ENCODE measurements at regions not wholly inside any gene's neighbourhood (a gene's known extent, or its start where the extent isn't known, plus 50 kb on each side); places are given as distances from the start of the nearest gene placed in this dataset.

GRCh38 chr1:68551459-68551858 lies 54.6 kb upstream of the DEPDC1 start:
- DNase-seq: no peak

- DNase-seq: no peak
Measured at GRCh38 chr1:68558321-68559026, 61.6 kb upstream of the DEPDC1 start.

DNA sequence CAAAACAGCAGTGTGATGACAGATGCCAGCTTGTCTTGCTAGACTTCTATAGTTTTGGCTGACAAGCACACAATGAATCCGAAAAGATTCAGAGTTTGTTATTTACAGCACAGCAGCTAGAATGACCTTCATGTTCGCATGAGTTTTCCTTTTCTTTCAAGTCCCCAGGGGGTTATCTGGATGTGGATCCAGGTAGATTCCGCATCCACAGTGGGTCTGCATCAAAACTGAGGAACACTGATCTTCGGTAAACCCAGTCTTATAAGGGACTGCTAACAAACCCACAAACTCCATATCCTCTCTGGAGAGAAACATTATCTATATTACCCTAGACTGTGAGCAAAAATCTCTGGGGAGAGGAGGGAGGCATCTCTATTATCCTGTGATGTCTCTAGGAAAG lies 69.0 kb upstream of the DEPDC1 start:
- no peak for DNase-seq

DNA sequence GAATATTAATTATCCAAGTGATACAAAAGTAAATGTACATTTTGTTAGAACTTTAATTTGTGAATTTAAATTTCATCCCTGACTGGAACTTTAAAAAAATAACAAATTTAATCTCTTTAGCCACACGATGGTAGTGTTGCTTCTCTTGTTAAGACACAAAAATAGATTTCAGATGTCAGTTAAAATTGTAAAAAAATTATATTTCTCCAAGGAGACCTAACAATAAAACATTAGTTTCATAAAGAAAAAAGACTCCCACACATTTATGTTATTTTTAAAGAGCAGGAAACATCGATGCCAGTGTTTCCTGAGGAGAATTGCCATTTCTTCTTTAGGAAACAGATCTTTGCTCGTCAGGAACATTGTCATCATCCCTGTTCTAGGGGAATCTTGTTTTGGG lies 74.0 kb upstream of the DEPDC1 start:
- DNase-seq: no peak

DNA sequence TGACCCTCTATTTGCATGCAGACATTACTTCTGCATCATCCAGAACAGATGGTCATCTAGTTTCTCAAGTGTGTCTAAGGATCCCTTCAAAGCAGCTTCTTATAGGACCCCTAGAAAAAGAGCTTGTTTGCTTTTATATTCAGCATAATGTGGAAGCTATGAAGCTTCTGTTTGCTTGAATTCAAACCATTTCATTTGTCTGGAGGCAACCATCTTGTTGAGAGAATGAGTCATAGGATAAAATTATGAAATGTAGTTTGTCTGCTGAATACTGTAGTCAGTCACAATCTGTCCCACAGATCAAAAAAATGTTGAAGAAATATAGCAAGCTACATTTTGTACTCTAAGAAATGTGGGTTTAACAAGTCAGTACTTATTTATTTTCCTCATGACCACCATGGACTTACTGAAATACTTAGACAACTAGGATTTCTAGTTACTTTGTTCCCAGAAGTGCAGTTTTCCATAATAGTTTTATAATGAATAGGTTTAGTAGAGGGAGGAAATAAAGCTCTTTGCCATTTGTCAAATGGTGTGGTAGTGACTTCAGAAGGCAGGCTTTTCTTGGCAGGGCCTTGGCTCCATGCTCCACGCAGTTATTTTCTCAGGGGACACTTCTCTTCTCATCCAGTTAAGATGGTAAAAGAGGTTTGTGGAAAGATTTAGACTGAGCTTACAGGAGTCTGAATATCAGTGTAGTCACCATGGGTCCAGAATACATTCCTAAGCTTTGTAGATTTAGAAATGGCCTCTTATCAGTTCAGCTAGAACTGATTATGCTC lies 74.8 kb upstream of the DEPDC1 start:
- DNase-seq: no peak

DNA sequence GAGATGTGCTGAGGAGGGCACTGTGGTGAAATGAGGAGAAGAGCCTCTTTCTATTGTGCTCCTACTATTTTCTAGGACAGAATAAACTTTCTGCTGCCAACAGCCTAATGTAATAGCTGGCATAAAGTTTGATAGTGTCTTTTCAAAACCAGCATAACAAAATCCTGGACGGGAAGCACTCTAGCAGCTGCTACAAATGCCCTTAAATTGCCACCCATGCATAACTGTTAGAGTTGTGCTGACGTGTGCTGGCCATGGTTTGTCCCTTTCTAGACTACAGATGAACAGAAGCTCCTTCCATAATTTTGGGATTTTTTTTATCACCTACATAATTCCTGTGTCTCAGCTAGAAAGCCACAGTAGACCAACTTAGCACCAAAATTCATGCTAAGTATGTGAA lies 88.5 kb upstream of the DEPDC1 start:
- no peak for DNase-seq

DNA sequence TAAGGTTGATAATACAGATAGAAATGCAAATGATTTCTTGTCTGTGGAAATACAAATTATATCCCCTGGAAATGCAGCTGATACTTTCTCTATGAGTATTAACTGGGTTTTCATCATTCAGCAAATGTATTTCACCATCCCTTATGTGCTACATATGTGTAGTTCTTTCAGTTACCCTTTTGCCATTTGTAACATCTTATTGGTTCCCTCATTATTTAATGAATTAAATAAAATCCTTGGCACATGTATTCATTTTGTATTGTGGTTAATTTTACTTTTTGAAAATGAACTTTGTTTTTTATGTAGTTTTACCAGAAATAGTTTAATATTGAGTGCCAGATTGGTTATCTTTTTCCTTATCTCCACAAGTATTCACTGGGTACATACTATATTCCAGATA lies 89.9 kb upstream of the DEPDC1 start:
- DNase-seq: no peak

DNA sequence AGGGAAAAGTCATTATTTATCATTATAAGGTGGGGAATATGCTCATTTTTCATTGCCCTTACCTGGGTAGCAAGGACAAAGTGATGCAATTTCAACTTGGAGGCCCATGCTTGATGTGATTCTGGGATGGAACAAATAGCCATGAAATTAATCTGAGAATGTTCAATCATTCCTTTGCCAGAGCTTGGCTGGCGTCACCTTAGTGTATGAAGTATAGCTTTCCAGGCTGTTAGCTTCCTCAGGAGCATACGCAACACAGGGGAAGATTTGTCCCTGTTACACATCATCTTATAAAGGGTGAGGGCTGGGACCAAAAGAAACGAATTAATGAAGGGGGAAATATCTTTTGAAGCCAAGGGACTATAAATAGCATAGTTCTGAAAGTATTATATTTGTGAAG lies 91.4 kb upstream of the DEPDC1 start:
- no peak for DNase-seq

DNA sequence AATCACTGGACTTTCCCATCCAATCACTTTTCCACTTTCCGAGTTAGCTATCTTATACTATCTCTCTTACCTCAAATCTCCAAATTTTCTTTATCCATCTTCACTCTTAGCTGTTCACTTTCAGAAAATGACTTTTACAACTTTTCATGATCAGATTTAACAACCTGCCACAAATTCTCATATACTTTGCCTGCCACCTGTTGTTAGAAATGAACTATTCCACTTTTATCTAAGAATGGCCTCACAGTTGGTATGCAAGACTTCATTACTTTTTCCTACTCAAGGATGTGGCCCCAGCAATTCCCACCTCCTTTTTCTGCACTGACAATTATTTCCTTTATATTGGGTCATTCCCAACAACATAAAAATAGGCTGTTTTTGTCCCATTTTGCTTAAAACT lies 93.6 kb upstream of the DEPDC1 start:
- DNase-seq: no peak

DNA sequence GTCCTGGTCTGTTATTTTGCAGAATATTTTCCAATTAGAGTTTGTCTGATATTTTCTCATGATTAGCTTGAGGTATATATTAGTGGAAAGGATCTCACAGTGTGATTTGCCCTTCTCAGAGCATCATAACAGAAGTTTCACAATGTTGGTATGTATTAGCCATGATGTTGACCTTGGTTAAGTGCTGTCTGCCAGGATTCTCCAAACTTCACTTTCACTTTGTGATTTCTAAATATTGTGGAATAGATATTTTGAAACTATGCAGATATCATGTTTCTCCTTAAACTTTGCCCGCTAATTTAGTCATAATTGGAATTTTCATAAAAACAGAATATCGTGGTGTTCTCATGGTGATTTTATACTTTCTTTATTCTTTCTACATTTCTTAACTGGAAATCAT lies 98.0 kb upstream of the DEPDC1 start:
- no peak for DNase-seq

DNA sequence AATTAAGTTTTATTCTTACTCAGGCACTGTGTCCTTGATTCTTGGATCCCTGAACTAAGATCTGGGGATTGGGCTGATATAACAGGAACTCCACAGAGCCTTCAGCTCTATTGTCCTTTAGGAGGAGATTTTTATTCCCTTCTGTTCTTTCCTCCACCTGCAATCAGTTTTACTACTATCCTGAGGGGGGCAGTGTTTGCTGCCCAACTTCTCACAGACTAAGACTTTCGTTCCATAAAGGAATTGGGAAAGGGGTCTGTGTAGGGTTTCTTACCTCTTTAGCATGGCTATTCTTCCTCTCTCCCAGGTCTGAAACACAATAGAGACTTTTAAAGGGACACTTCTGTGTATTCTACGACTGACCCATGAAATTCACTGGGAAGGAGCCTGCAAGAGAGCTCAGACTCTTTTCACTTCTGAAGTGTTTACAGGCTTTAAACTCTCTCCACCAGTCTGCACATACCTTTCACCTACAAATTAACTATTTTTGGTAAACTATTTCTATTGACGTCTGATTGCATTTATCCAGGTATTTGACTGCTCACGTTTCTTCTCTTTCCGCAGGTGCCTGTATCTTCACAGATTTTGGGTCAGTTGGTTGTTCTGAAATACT lies 103.3 kb upstream of the DEPDC1 start:
- DNase-seq: no peak

DNA sequence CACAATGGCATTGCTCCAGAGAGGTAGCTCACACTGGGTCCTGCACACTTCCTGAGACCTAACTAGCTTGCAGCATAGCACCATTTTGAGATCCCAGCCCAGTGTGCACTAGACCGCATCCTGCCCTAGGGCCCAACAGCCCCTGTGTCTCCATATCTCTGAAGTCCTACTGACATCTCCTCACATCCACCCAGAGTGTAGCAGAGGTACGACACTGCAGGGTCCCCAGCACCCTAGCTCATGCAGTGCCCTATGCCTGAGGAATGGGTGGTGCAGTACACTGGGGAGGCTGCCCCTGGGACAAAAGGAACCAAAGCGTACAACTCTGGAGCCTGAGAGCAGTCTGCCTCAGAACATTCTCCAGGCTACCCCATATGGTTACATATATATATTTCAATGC lies 111.4 kb upstream of the DEPDC1 start:
- no peak for DNase-seq

DNA sequence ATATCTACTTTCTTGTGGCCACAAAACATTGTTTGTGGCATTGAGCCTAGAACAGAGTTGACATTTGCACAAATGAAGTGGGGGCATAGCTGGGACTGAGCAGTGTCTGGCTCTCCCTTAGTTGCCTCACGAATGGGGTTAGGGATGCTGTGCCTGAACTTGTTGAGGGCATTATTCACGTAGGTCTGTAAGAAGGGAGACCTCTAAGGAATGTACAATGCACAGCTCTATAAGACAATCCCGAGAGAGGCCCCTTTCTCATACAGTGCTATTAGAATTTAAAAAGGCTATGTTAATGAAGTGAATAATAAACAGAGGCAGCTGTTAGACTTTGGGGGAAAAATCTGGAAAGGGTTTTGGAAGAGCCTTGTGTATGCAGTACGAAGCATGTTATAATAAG lies 118.4 kb upstream of the DEPDC1 start:
- no peak for DNase-seq

DNA sequence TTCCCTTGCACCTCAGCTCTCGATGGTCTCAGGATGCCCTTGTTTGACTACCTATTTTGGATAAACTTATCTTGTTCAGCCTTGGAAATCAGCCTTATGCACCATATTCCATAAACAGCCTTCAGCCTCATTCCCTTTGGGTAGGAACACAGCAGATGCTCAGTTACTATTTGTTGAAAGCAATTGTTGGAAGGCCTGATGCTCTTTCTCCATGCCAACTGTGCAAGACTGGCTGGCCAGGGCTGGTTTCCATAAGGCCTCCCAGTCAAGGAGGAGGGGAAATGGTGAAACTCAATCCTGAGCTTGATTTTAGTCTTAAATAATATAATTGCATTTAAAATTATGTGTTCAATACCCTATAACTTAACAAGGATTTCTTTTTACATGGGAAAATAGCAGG lies 121.1 kb upstream of the DEPDC1 start:
- DNase-seq: no peak

DNA sequence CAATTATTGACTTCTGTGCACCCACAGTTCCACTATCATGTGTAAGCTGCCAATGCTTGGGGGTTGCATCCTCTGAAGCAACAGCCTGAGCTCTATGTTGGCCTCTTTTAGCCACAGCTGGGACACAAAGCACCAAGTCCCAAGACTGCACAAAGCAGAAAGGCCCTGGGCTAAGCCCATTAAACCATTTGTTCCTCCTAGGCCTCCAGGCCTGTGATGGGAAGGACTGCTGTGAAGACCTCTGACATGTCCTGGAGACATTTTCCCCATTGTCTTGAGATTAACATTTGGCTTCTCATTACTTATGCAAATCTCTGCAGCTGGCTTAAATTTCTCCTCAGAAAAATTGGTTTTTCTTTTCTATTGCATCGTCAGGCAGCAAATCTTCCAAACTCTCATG lies 123.7 kb upstream of the DEPDC1 start:
- no peak for DNase-seq

GRCh38 chr1:68623700-68624099 lies 126.8 kb upstream of the DEPDC1 start:
- DNase-seq: no peak

DNA sequence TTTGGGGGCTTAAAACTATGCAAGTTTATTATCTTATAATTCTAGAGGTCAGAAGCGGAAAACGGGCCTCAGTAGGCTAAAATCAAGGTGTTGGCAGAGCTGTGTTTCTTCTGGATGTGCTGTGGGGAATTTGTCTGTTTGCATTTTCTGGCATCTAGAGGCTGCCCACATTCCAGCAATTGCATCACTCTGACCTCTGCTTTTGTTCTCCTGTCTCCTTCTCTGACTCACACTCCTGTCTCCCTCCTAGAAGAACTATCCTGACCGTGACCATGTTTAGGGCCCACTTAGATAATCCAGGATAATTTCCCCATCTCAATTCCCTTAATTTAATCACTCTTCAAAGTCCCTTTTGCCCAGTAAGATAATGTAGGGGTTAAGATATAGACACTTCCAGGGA lies 127.4 kb upstream of the DEPDC1 start:
- DNase-seq: no peak

DNA sequence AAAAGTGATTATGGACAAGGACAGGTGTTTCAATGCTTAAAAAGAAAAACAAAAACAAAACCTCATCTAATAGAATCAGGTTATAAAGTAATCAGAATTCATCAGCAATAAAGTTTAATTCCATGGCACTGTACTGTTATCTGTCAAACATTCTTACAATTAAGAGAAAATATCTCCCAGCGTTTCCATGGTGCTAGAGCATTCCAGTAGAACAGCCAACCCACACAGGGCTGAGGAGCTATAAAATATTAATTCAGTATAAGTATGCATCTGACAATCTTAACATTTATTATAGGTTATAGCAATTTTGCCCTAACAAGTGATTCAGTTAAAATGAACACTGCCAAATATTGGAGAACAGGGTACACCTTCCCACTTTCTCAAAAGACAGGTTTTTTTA lies 128.7 kb upstream of the DEPDC1 start:
- DNase-seq: no peak

GRCh38 chr1:68633141-68633919 lies 136.4 kb upstream of the DEPDC1 start:
- no peak for DNase-seq

DNA sequence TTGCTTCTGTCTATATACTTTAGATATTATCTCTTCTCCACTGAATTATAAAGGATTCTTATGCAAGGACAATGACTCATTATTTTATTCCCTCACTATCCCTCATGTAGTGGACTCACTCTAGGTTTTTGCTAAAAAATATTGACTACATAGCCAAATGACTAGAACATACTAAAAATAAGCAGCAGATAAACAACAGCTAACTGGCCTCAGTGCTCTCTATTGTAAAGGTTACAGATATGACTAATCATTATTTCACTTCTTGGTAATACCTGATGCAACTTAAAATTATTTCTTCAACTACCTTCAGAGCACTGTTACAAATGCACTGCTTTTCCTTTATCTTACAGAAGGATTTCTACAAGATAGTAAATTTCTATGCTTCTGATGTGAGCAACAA lies 147.6 kb upstream of the DEPDC1 start:
- DNase-seq: no peak

- DNase-seq: no peak
Measured at GRCh38 chr1:68651115-68651514, 154.2 kb upstream of the DEPDC1 start.

DNA sequence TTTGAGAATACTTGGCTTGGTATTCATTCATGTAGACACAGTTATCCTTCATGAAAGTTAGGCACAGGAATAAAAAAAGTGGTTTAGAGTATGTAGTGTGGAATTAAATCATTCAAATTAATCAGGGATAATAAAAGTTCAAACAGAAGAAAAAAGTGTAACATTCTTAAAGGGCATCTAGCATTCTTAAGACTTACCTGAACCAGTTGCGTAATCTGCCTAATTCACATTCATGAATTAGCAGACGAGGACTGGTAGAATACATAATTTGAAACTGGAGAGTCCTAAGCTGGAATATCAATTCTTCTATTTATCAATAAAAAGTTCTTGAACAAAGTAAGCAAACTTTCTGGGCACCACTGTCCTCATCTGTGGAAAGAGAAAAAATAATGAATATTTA lies 157.0 kb upstream of the DEPDC1 start:
- no peak for DNase-seq

GRCh38 chr1:68673771-68674170 lies 176.9 kb upstream of the DEPDC1 start:
- no peak for DNase-seq

GRCh38 chr1:68675336-68675735 lies 178.5 kb upstream of the DEPDC1 start:
- no peak for DNase-seq

Data from activated CD4-positive, alpha-beta T cell treated with anti-CD3 and anti-CD28 coated beads, Interleukin-10, Interleukin-2, amounts not matched to agents 100 ng/mL and 50 ng/mL, durations not matched to agents 16 hours and 8 hours (primary cell).